Fibroblast of skin of back (primary cell): ENCODE measurements at regions not wholly inside any gene's neighbourhood (a gene's known extent, or its start where the extent isn't known, plus 50 kb on each side); places are given as distances from the start of the nearest gene placed in this dataset.

Experiments used
- DNase-seq: peaks from one replicate; pipeline ENCODE4 v3.0.0-alpha.2; 2013

DNA sequence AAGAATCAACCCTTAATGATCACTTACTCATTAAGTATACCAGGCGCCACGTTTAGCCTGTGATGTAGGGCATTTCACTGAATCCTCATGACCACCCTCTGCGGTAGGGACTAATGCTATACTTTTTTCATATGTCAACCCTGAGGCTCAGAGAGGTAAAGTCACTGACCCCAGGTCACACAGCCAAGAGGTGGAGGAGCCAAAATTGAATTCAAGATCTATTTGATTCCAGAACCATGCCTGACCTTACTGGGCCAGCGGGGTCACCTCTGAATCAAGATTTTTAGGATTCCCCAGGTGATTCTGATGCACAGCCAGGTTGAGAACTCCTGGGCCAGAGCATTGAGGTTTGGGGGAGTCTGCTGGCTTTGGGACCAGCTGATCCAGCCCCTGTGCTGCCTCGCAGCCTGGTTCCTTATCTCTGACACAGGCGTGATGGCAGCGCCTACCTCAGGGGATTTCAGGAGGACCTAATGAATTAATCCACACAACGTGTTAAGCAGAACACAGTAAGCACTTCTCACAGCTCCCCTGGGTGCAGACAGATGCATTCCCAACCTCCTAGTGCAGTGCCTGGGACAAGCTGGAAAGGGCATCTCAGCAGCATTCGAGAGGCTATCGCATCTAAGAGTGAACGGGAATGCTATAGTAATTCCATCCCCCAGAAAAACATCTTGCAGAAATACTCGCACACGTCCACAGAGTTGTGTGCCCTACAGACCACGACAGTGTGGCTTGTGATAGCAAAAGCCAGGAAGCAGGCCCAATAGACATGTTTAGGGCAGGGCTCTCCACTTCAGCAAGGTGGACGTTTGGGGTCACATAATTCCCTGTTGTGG is 101.4 kb upstream of the PTPN1 start:
- DNase-seq = no peak

DNA sequence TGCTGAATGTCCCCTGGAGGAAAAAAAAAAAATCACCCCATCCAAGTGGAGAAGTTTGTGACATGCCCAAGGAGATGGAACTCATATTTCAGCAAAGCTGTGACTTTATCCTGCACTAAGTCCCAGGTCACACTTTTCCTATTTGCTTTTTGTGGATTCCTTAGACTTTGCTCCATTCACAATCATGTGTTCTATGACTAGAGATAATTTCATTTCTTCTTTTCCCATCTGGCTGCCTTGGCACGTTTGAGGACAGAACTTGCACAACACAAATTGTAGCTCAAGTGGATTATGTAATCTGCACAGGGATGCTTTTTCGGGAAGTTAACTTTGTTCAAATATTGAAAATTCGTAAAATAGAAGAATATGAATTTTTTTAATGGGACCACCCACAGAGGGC is 100.7 kb upstream of the PTPN1 start:
- DNase-seq = no peak

- no peak for DNase-seq
These were observed 99.8 kb upstream of the PTPN1 start for GRCh38 chr20:50410343-50410742.

- DNase-seq = no peak
These were observed 98.1 kb upstream of the PTPN1 start for GRCh38 chr20:50412069-50412468.

DNA sequence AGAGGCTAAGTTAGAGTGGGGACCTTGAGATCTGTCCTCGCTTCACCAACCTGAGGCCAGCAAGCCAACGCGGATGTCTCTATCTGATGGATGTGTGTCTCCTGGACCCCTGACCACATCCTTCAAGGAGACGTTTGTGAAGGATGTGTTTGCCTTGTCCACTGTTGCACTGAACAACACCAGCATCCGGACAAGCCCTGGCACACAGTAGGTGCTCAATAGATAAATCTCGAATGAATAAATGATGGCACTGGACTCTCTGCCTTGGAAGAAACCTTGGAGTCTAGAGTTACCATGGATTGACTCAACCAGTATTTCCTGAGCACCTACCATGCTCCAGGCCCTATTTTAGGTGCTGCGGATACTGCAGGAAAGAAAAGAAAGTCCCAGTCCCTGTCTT is 97.7 kb upstream of the PTPN1 start:
- no peak for DNase-seq

- DNase-seq = no peak
These were observed 97.1 kb upstream of the PTPN1 start for GRCh38 chr20:50413088-50413500.

GRCh38 chr20:50415021-50415515 is 95.1 kb upstream of the PTPN1 start:
- no peak for DNase-seq

DNA sequence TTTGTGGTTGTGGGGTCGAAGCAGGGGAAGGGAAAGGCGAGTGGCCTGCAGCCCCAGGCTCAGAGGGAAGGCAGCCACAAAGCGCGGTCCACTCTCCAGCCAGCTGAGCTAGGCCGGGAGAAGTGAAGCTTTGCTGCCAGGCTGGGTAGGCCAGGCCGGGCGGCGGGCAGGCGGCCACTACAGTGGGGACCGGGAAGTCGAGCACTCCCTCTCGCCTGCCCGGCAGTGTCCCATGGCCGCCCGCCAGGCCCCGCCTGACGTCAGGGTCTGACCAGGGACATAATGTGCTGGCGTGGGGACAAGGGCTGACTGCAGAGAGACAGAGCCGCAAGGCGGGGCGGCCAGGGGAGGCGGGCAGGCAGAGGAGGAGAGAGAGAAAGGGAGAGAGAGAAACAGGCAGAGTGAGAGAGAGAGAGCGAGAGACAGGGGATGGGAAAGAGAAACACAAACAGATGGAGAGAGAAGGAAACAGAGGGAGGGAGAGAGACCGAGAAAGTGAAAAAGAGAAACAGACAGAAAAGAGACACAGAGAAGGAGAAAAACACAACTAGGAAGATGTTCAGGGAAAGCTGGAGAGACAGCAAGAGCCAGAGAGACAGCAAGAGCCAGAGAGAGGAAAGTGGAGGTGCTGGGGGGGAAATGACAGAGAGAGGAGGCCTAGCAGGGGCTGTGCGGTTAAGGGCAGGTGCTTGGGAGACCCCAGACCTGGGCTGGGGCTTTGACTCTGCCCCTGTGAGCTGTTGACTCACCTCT is 94.5 kb upstream of the PTPN1 start:
- peak; percentile 77 for DNase-seq

GRCh38 chr20:50416269-50417022 is 93.7 kb upstream of the PTPN1 start:
- DNase-seq = no peak

GRCh38 chr20:50417023-50417329 is 93.2 kb upstream of the PTPN1 start:
- no peak for DNase-seq

DNA sequence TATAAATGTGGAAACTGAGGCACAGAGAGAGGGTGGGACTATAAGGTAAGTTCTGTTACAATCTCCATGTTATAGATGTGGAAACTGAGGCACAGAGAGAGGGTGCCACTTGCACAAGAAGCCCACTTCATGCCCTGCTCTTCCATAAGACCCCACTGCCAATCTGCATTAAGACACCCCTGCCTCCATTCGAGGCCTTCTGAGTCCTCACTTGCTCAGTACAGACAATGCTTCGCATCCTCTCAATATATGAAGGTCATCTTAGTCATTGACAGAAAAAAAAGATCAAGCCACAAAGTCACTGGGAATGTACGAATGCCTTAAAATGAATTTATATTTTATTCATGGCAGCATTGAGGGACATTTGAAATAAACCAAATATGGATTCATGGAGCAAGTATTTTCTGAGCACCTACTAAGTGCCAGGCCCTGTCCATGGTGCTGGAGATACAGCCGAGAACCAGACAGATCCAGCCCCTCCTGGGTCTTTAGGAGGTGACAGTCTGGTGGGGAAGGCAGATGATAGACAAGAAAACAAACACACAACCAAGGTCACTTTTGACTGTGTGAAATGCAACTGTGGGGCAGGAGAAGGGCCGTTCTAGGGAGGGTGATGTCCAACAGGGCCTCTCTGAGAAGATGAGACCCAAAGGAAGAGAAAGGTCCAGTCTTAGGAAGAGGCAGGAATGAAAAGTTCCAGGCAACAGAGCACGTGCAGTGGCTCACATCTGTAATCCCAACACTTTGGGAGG is 92.5 kb upstream of the PTPN1 start:
- DNase-seq = no peak

DNA sequence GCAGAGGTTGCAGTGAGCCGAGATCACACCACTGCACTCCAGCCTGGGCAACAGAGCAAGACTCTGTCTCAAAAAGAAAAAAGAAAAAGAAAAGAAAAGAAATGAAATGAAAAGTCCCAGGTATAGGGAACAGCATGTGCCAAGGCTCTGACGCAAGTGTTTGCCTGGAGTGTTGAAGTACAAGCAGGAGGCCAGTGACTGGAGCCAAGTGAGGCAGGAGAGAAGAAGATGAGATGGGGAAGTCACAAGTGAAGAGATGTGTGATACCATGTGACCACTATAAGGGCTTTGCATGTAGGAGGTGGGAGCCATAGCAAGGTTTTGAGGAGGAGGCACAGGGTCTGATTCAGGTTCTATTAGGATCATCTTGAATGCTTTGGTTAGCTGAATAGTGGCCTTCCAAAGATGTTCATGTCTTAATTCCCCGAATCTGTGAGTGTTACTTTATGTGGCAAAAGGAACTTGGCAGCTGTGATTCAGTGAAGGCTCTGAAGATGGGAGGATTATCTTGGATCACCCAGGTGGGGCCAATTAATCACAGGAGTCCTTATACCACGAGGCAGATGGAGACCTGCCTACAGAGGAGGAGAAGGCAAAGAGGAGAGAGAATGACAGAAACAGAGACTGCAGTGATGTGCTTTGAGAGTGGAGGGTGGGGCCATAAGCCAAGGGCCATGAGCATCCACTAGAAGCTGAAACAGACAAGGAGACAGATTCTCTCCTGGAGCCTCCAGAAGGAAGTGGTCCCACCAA is 91.1 kb upstream of the PTPN1 start:
- no peak for DNase-seq

DNA sequence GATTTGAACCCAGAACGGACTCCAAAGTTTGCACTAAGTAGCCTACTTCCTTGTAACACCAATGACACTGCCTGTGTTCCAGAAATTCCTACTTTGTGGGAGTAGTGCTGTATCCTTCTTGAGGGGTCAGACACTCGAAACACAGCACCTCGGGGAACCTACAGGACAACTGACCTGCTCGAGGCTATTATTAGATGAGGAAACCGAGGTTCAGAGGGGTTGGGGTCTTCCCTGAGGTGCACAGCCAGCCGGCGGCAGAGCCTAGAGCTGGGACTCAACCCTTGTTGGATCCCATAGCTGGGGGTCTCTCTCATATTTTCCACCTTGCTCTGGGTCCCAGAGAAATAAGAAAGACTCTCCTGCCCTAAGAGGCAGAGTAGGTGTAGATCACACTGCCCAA is 89.8 kb upstream of the PTPN1 start:
- no peak for DNase-seq

- DNase-seq = no peak
These were observed 88.5 kb upstream of the PTPN1 start for GRCh38 chr20:50421356-50422340.

- DNase-seq = no peak
These were observed 86.4 kb upstream of the PTPN1 start for GRCh38 chr20:50423758-50424157.

- no peak for DNase-seq
These were observed 85.1 kb upstream of the PTPN1 start for GRCh38 chr20:50425076-50425475.

GRCh38 chr20:50426866-50427718 is 83.1 kb upstream of the PTPN1 start:
- no peak for DNase-seq

DNA sequence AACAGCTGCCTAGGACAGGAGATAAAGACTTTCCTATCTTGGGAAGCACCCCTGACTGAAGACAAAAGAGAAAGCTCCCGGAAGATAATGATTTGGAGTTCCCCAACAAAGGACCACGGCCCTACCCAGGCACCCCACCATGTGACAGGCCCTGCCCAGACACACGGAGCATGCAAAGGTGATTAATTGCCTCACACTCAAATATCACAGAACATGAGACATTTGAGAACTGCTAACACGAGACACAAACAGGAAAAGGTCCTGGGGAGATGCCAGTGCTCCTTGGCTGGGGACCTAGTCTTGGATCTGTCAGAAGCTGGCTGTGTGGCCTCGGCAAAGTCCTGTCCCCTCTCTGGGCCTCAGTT is 82.5 kb upstream of the PTPN1 start:
- no peak for DNase-seq

DNA sequence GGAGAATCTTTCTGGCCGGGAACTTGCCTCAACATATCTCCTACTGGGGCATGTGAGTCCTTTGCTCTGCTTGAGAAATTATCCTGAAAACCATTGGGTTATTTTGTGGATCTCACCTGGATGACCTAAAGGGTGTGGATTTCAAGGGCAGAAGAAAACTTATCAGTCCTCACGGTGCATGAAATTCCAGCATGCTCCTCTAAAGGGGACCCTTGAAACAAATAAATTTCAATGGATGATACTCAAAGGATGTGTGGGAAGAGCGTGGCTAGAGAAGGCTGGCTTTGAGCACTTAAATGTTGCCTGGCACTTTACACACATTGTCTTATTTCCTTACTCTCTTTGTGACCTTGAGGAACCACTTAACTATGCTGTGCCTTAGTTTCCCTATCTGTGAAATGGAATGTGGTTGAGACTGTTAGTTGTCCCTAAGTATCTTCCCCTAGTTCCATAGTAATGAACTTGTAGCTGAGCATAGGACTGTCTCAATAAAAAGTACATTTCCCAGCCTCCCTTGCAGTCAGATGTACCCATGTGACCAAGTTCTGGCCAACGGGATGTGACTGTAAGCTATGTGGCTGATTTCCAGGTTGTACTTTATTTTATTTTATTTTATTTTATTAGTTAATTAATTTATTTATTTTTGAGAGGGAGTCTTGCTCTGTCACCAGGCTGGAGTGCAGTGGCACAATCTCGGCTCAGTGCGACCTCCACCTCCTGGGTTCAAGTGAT is 81.9 kb upstream of the PTPN1 start:
- no peak for DNase-seq
